RWPE1 (cell line): ENCODE measurements at regions not wholly inside any gene's neighbourhood (a gene's known extent, or its start where the extent isn't known, plus 50 kb on each side); places are given as distances from the start of the nearest gene placed in this dataset.

Experiments used
- CTCF ChIA-PET: fragments of 350-600 bp; sonication (Branson Sonifier 250); formaldehyde crosslinking; extraction: SDS; loops from one replicate; lab custom pipeline; 2021; lab: Yijun Ruan, JAX
- POLR2A ChIA-PET: fragments of 400-600 bp; formaldehyde crosslinking; extraction: SDS; loops from one replicate; lab custom pipeline; 2020; ENCODE audit warnings: antibody characterized with exemption; ENCODE audit not compliant: low non-redundant PET; lab: Yijun Ruan, JAX
- DNase-seq: peaks from one replicate; pipeline ENCODE4 v3.0.0; 2012; ENCODE audit warnings: low spot score
- H3K27ac ChIP-seq: fragments of 450-650 bp; 2 replicates; pipeline ENCODE4 v1.5.1; 2017
- CTCF ChIP-seq: fragments of 450-650 bp; conservative IDR thresholded peaks from 2 replicates; pipeline ENCODE4 v1.5.1; 2017; ENCODE audit warnings: low read depth, mild to moderate bottlenecking

- ChIA-PET CTCF (no interaction called here), POLR2A (no interaction called here)
- DNase-seq = no peak
- no peak overlapping the region for H3K27ac ChIP-seq
- no peak for TF ChIP-seq CTCF
Measured at GRCh38 chr6:140289186-140289585, 914.7 kb upstream of the CITED2 start.

GRCh38 chr6:140285998-140286690 is 911.7 kb upstream of the CITED2 start:
- CTCF ChIA-PET = no interaction called here
- TF ChIP-seq CTCF = no peak
- no peak overlapping the region for H3K27ac ChIP-seq
- no peak for DNase-seq
- POLR2A ChIA-PET = no interaction called here

GRCh38 chr6:140285471-140285870 is 911.0 kb upstream of the CITED2 start:
- ChIA-PET POLR2A (no interaction called here), CTCF (no interaction called here)
- TF ChIP-seq CTCF = no peak
- DNase-seq = no peak
- no peak overlapping the region for H3K27ac ChIP-seq

DNA sequence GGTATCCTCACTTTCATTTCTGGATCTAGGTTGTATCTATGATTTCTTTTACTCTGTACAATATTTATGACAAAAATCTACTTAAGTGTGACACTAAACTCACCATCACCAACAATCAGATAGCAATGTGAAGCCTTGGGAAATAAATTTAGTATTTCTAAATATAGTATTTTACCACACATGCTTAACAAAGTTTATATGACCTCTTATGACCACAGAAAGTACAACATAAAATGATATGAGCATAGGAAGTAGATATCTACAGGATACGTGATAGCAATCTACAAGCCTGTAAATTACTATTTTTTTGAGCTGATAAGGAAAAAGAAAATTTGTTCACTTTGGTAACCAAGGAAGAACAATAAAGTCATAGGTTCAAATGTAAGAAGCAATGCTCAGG is 910.4 kb upstream of the CITED2 start:
- no peak for DNase-seq
- no peak for TF ChIP-seq CTCF
- no peak overlapping the region for H3K27ac ChIP-seq
- ChIA-PET CTCF (interaction anchor here (0.6 to 0.7 kb wide), 2 partner anchors 9 to 312 kb away, joined by 3 read pairs; no protein-coding TSS in a partner anchor), POLR2A (no interaction called here)

DNA sequence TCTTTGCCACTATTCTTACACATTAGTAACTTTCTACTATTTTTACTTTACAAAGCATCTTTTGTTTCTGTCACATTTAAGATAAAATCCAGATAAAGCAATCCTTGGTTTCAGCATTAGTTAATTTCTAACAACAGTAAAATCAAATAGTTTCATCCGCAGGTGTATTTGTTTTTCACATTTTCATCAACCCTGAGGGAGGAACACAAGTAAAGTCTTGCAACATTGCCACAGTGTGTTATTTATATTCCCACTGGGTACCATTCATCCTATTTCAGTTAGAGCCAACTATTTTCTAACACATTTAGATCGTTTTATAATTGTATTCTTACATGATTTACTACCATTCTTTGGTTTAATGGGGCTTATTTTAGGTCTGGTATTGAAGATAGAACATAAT is 908.7 kb upstream of the CITED2 start:
- DNase-seq = no peak
- ChIA-PET CTCF (no interaction called here), POLR2A (no interaction called here)
- H3K27ac ChIP-seq = no peak overlapping the region
- no peak for TF ChIP-seq CTCF

DNA sequence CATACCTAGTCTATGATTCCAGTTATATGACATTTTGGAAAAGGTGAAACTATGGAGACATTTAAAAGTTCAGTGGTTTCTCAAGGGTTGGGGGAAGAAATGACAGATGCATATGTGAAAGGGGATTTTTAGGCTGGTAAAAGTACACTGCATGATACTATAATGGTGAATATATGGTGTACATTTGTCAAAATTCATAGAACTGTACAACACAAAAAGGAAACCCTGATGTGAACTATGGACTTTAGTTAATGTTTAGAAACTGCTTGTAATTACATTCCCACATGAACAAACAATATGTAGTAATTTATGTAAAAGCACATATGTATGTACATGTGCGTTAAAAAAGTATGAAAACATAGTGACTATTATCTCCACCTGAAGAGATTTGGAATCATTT is 907.3 kb upstream of the CITED2 start:
- CTCF ChIA-PET = no interaction called here
- no peak for TF ChIP-seq CTCF
- POLR2A ChIA-PET = no interaction called here
- no peak overlapping the region for H3K27ac ChIP-seq
- DNase-seq = no peak
